ENCODE measurements at regions not wholly inside any gene's neighbourhood (a gene's known extent, or its start where the extent isn't known, plus 50 kb on each side); places are given as distances from the start of the nearest gene placed in this dataset.

GRCh38 chr9:82129708-82130107, 141.1 kb downstream of the SPATA31D1 start:
- no peaks in the 10 kb centered on the region for H3K79me1 ChIP-seq (ENCODE audit: insufficient read depth, low read depth, low read length, poor library complexity, severe bottlenecking)
- no peak for DNase-seq

More at GRCh38 chr9:82129708-82130107, 141.1 kb downstream of the SPATA31D1 start:
- no peak overlapping the region for H3K4me3 Mint-ChIP-seq
- Histone ChIP-seq H4K8ac (replicated peaks; ENCODE audit: insufficient read length, low read depth, low read length) (no peak overlapping the region), H3K27me3 (ENCODE audit: insufficient read depth, low read length) (no peaks in the 10 kb centered on the region), H3K14ac (ENCODE audit: insufficient read depth, low read length) (no peak overlapping the region), H2BK12ac (ENCODE audit: insufficient read length, low read depth, low read length) (no peak overlapping the region), H3K56ac (ENCODE audit: insufficient read length, low read depth, low read length) (no peak overlapping the region), H3K79me2 (ENCODE audit: insufficient read depth, low read length) (no peaks in the 10 kb centered on the region), H2BK5ac (ENCODE audit: insufficient read length, low read length) (no peak overlapping the region), H2BK120ac (ENCODE audit: low read depth, low read length, poor library complexity, severe bottlenecking) (no peak overlapping the region), H3K18ac (ENCODE audit: insufficient read length, low read depth, low read length) (no peak overlapping the region), H3K9me3 (ENCODE audit: control insufficient read depth, low read depth, low read length) (no peaks in the 10 kb centered on the region), H3K4me2 (ENCODE audit: insufficient read depth, insufficient read length, low read length) (no peak overlapping the region), H3K9ac (ENCODE audit: extremely low read depth, insufficient read length, low read length) (no peak overlapping the region), H3K27ac (ENCODE audit: insufficient read length, low read depth, low read length) (no peak overlapping the region), H2AFZ (ENCODE audit: low read length) (no peak overlapping the region), H4K91ac (ENCODE audit: insufficient read length, low read depth, low read length) (no peak overlapping the region), H2BK15ac (ENCODE audit: low read depth, low read length) (no peak overlapping the region), H2BK20ac (ENCODE audit: low read depth, low read length, poor library complexity, severe bottlenecking) (no peak overlapping the region), H3K4ac (ENCODE audit: low read depth, low read length) (no peak overlapping the region), H2AK5ac (ENCODE audit: insufficient read length, low read length) (no peak overlapping the region), H3K4me1 (ENCODE audit: insufficient read depth, low read length) (peaks cover 3% of the 10 kb centered on the region; the same call in 1 of the 2 replicates), H3K23ac (ENCODE audit: insufficient read length, low read depth, low read length) (no peak overlapping the region), H3K23me2 (ENCODE audit: insufficient read length, low read depth, low read length, poor library complexity, severe bottlenecking) (no peaks in the 10 kb centered on the region), H4K5ac (ENCODE audit: insufficient read length, low read depth, low read length) (no peak overlapping the region), H4K20me1 (ENCODE audit: control insufficient read depth, insufficient read depth, insufficient read length) (no peaks in the 10 kb centered on the region), H3T11ph (ENCODE audit: low read length) (no peak overlapping the region)
- no peak overlapping the region for H3K27ac Mint-ChIP-seq
- H3K9me3 Mint-ChIP-seq, result no peaks in the 10 kb centered on the region
- peaks cover 4 to 7% of the 10 kb centered on the region in 2 experiments; a peak in 2 of 4 replicates for H3K4me1 Mint-ChIP-seq
- no CpG with 5 or more reads among the region's 3 CpGs for WGBS (ENCODE audit: extremely low coverage, insufficient read length, low lambda C conversion rate)
- H3K27me3 Mint-ChIP-seq (ENCODE audit: low read depth), result no peaks in the 10 kb centered on the region
- no peak for TF ChIP-seq CTCF (conservative IDR thresholded peaks at IDR 0.05)
- H3K36me3 Mint-ChIP-seq (ENCODE audit: insufficient read depth in 1 of 3, low read depth in 3 of 3), result no peaks in the 10 kb centered on the region
